ENCODE measurements at regions not wholly inside any gene's neighbourhood (a gene's known extent, or its start where the extent isn't known, plus 50 kb on each side); places are given as distances from the start of the nearest gene placed in this dataset.

GRCh38 chr2:163368655-163369054, 367.2 kb downstream of the FIGN start:
- DNase-seq (ENCODE audit: low spot score) = no peak

- DNase-seq (ENCODE audit: low spot score) = no peak
These were observed 367.8 kb downstream of the FIGN start for GRCh38 chr2:163367825-163368582.

GRCh38 chr2:163364736-163365135, 371.1 kb downstream of the FIGN start:
- DNase-seq (ENCODE audit: low spot score) = no peak

GRCh38 chr2:163353551-163353950, 382.3 kb downstream of the FIGN start:
- no peak for DNase-seq (ENCODE audit: low spot score)

GRCh38 chr2:163351966-163352365, 383.8 kb downstream of the FIGN start:
- no peak for DNase-seq (ENCODE audit: low spot score)

GRCh38 chr2:163351143-163351542, 384.7 kb downstream of the FIGN start:
- no peak for DNase-seq (ENCODE audit: low spot score)

- DNase-seq (ENCODE audit: low spot score) = no peak
These were observed 386.9 kb downstream of the FIGN start for GRCh38 chr2:163348857-163349380.

- no peak for DNase-seq (ENCODE audit: low spot score)
These were observed 387.6 kb downstream of the FIGN start for GRCh38 chr2:163347982-163348856.

GRCh38 chr2:163345795-163346573, 389.8 kb downstream of the FIGN start:
- peak; percentile 88 for DNase-seq (ENCODE audit: low spot score)

- DNase-seq (ENCODE audit: low spot score) = no peak
These were observed 392.5 kb downstream of the FIGN start for GRCh38 chr2:163343316-163343715.

GRCh38 chr2:163341426-163341825, 394.4 kb downstream of the FIGN start:
- DNase-seq (ENCODE audit: low spot score) = no peak

- DNase-seq (ENCODE audit: low spot score) = no peak
These were observed 397.5 kb downstream of the FIGN start for GRCh38 chr2:163338270-163338669.

GRCh38 chr2:163324677-163325076, 411.1 kb downstream of the FIGN start:
- no peak for DNase-seq (ENCODE audit: low spot score)

- no peak for DNase-seq (ENCODE audit: low spot score)
These were observed 416.8 kb downstream of the FIGN start for GRCh38 chr2:163319006-163319405.

GRCh38 chr2:163314712-163315111, 421.1 kb downstream of the FIGN start:
- DNase-seq (ENCODE audit: low spot score) = no peak

GRCh38 chr2:163312713-163313112, 423.1 kb downstream of the FIGN start:
- DNase-seq (ENCODE audit: low spot score) = no peak

- no peak for DNase-seq (ENCODE audit: low spot score)
These were observed 429.2 kb downstream of the FIGN start for GRCh38 chr2:163306647-163307046.

- no peak for DNase-seq (ENCODE audit: low spot score)
These were observed 433.7 kb downstream of the FIGN start for GRCh38 chr2:163302141-163302540.

- no peak for DNase-seq (ENCODE audit: low spot score)
These were observed 444.0 kb downstream of the FIGN start for GRCh38 chr2:163291790-163292189.

GRCh38 chr2:163281717-163282116, 443.1 kb upstream of the KCNH7 start:
- no peak for DNase-seq (ENCODE audit: low spot score)

GRCh38 chr2:163269374-163270021, 430.9 kb upstream of the KCNH7 start:
- no peak for DNase-seq (ENCODE audit: low spot score)

- DNase-seq (ENCODE audit: low spot score) = no peak
These were observed 428.2 kb upstream of the KCNH7 start for GRCh38 chr2:163266772-163267171.

Measured in NAMALWA (cell line).